GM12892 (cell line): ENCODE measurements at regions not wholly inside any gene's neighbourhood (a gene's known extent, or its start where the extent isn't known, plus 50 kb on each side); places are given as distances from the start of the nearest gene placed in this dataset.

ENCODE experiments used
- POLR2A ChIP-seq: IDR thresholded peaks from 2 replicates; pipeline ENCODE4 v1.6.1; 2011; ENCODE audit warnings: low read depth, low read length, control low read depth
- POLR2AphosphoS5 ChIP-seq: IDR thresholded peaks from 2 replicates; pipeline ENCODE4 v1.6.1; 2011; ENCODE audit warnings: low read depth, low read length, control low read depth

- no peak for TF ChIP-seq POLR2AphosphoS5
- TF ChIP-seq POLR2A, result no peak
Observed at GRCh38 chr3:118207271-118207670, 827.4 kb downstream of the IGSF11 start.
